Vagina (tissue), 2 donors: ENCODE measurements at regions not wholly inside any gene's neighbourhood (a gene's known extent, or its start where the extent isn't known, plus 50 kb on each side); places are given as distances from the start of the nearest gene placed in this dataset.

Experiments
- DNase-seq, 2 donors: peaks; one replicate each; pipeline ENCODE4 v3.0.0-alpha.2; 2017; ENCODE audit errors: extremely low spot score in 2 of 2
- H3K27ac ChIP-seq: fragments of 200-600 bp; sonication (generic); one replicate; pipeline ENCODE4 v1.5.1; 2019
- H3K27me3 ChIP-seq: fragments of 200-600 bp; sonication (generic); one replicate; pipeline ENCODE4 v1.5.1; 2019
- H3K36me3 ChIP-seq, 2 donors: fragments of 200-600 bp; sonication (generic); one replicate each; pipeline ENCODE4 v1.5.1; 2017 to 2019
- H3K4me1 ChIP-seq: fragments of 200-600 bp; sonication (generic); one replicate; pipeline ENCODE4 v1.5.1; 2019
- H3K4me3 ChIP-seq, 2 donors: fragments of 200-600 bp; sonication (generic); 1 replicate in 1 of 2; 2 replicates in 1 of 2; pipeline ENCODE4 v1.5.1; 2016 to 2019
- H3K9me3 ChIP-seq: fragments of 200-600 bp; sonication (generic); one replicate; pipeline ENCODE4 v1.5.1; 2019
- POLR2A ChIP-seq, 2 donors: fragments of 450-650 bp; IDR thresholded peaks; one replicate each; pipeline ENCODE4 v1.6.1; 2017; ENCODE audit warnings: antibody characterized with exemption in 2 of 2, mild to moderate bottlenecking in 2 of 2, moderate library complexity in 2 of 2
- POLR2AphosphoS5 ChIP-seq, 2 donors: sonication (generic); formaldehyde crosslinking; IDR thresholded peaks; one replicate each; pipeline ENCODE4 v1.9.0; 2017; ENCODE audit warnings: antibody characterized with exemption in 2 of 2, mild to moderate bottlenecking in 2 of 2, low read depth in 1 of 2; ENCODE audit not compliant: insufficient read depth in 1 of 2
- intact Hi-C: fragments of 100-400 bp; cut with DNase I; formaldehyde crosslinking; loops from one replicate; pipeline ENCODE4 v1.15.1; 2023
- TF ChIP-seq, protein P1 (sequence below), 3 experiments: fragments of 450-650 bp in 2 of 3; fragments of 200-600 bp in 1 of 3; sonication (generic) in 1 of 3; IDR thresholded peaks; one replicate each; pipeline ENCODE4 v1.5.1; 2017 to 2019; ENCODE audit warnings: antibody characterized with exemption in 3 of 3, mild to moderate bottlenecking in 2 of 3, moderate library complexity in 2 of 3

DNA sequence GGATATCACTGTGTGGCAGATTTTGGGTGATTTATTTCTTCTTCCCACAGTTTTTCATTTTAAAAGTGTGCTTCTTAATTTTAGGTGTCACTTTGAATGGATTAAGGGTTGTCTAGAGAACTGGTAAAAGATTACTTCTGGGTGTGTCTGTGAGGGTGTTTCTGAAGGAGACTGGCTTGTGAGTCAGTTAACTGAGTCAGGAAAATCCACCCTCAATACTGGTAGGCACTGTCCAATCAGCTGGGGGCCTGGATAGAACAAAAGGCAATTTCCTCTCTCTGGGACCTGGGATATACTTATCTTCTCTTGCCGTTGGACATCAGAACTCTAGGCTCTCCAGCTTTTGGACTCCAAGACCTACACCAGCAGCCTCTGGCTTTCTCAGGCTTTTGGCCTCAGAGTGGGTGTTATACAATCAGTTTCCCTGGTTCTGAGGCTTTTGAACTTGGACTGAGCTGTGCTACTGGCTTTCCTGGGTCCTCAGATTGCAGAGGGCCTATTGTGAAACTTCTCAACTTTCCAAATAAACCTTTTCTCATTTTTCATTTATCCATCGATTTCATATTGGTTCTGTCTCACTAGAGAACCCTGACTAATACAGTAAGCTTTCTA lies 413.1 kb downstream of the GBA3 start:
- Histone ChIP-seq H3K27me3 (no peaks in the 10 kb centered on the region), H3K36me3 (no peaks in the 10 kb centered on the region), H3K4me3 (no peak overlapping the region), H3K9me3 (no peaks in the 10 kb centered on the region), H3K4me1 (no peaks in the 10 kb centered on the region), H3K27ac (no peak overlapping the region)
- intact Hi-C loops, result no loop called here
- DNase-seq, result no peak
- TF ChIP-seq POLR2A (IDR thresholded peaks at IDR 0.05) (no peak), POLR2AphosphoS5 (IDR thresholded peaks at IDR 0.05; ENCODE audit: insufficient read depth in 1 of 2, low read depth in 1 of 2) (no peak)
- TF ChIP-seq, protein P1, sequence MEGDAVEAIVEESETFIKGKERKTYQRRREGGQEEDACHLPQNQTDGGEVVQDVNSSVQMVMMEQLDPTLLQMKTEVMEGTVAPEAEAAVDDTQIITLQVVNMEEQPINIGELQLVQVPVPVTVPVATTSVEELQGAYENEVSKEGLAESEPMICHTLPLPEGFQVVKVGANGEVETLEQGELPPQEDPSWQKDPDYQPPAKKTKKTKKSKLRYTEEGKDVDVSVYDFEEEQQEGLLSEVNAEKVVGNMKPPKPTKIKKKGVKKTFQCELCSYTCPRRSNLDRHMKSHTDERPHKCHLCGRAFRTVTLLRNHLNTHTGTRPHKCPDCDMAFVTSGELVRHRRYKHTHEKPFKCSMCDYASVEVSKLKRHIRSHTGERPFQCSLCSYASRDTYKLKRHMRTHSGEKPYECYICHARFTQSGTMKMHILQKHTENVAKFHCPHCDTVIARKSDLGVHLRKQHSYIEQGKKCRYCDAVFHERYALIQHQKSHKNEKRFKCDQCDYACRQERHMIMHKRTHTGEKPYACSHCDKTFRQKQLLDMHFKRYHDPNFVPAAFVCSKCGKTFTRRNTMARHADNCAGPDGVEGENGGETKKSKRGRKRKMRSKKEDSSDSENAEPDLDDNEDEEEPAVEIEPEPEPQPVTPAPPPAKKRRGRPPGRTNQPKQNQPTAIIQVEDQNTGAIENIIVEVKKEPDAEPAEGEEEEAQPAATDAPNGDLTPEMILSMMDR (IDR thresholded peaks at IDR 0.05), result no peak

DNA sequence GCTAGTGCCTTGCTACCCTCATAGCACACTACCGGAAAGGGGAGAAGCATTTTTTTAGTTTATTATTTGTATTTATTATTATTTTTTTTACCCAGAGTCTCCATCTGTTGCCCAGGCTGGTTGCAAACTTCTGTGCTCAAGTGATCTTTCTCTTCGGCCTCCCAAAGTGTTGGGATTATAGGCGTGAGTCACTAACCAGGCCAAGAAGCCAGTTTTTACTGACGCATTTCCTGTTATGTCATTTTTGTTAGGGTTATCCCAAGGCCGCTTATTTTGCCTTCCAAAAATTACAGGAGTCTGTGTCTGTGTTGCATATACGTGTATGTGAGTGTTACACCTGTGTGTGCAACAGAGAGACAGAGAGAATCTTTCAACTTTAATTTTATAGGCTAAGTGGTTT lies 404.5 kb downstream of the GBA3 start:
- intact Hi-C loops, result no loop called here
- TF ChIP-seq POLR2A (IDR thresholded peaks at IDR 0.05) (no peak), POLR2AphosphoS5 (IDR thresholded peaks at IDR 0.05; ENCODE audit: insufficient read depth in 1 of 2, low read depth in 1 of 2) (no peak)
- TF ChIP-seq, protein P1 (IDR thresholded peaks at IDR 0.05), result no peak
- no peak for DNase-seq
- no peaks in the 10 kb centered on the region for H3K4me1 ChIP-seq
- no peak overlapping the region for H3K4me3 ChIP-seq
- H3K27me3 ChIP-seq, result no peaks in the 10 kb centered on the region
- H3K36me3 ChIP-seq, result no peaks in the 10 kb centered on the region
- no peak overlapping the region for H3K27ac ChIP-seq
- H3K9me3 ChIP-seq, result no peaks in the 10 kb centered on the region

DNA sequence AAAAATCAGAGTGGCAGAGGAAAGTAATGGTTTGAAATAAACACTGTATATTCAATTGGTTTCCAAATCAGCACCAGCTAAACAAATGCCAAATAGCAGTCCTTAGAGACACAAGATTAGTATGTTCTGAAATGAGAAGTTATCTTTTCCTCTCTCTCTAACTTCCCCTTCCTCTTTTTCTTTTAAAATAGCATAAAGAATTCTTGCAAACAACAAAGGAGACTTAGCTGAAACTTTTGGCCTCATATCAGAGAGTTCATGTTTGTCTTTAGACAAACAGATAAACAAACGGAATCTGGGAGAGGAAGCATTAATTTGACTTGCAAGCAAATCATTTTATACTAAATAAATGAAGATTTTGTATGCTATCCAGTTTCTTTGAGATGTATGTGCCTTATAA lies 399.0 kb downstream of the GBA3 start:
- DNase-seq, result no peak
- H3K4me1 ChIP-seq, result no peaks in the 10 kb centered on the region
- no peak overlapping the region for H3K4me3 ChIP-seq
- intact Hi-C loops, result no loop called here
- H3K27ac ChIP-seq, result no peak overlapping the region
- H3K27me3 ChIP-seq, result no peaks in the 10 kb centered on the region
- no peaks in the 10 kb centered on the region for H3K9me3 ChIP-seq
- TF ChIP-seq POLR2AphosphoS5 (IDR thresholded peaks at IDR 0.05; ENCODE audit: insufficient read depth in 1 of 2, low read depth in 1 of 2), result no peak
- TF ChIP-seq, protein P1 (IDR thresholded peaks at IDR 0.05), result no peak
- H3K36me3 ChIP-seq, result no peaks in the 10 kb centered on the region

DNA sequence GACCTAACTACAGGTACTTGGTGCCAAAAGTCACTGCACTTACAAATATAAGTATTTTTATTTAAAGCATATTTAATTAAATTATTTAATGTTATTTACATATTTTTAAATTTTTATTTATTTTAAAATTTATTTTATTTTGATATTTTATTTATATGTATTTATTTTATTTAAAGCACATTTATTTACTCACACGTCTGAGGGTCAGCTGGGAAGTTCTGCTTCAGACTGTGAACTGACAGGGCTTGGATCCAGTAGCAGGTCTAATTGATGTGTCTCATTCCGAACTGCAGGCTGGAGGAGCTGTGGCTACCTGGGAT lies 392.5 kb downstream of the GBA3 start:
- Histone ChIP-seq H3K9me3 (no peaks in the 10 kb centered on the region), H3K4me1 (no peaks in the 10 kb centered on the region), H3K27ac (no peak overlapping the region), H3K36me3 (no peaks in the 10 kb centered on the region), H3K27me3 (no peaks in the 10 kb centered on the region), H3K4me3 (no peak overlapping the region)
- intact Hi-C loops, result no loop called here
- DNase-seq, result no peak
- TF ChIP-seq, protein P1 (IDR thresholded peaks at IDR 0.05), result no peak
- no peak for TF ChIP-seq POLR2AphosphoS5 (IDR thresholded peaks at IDR 0.05; ENCODE audit: insufficient read depth in 1 of 2, low read depth in 1 of 2)
- TF ChIP-seq POLR2A (IDR thresholded peaks at IDR 0.05), result no peak

DNA sequence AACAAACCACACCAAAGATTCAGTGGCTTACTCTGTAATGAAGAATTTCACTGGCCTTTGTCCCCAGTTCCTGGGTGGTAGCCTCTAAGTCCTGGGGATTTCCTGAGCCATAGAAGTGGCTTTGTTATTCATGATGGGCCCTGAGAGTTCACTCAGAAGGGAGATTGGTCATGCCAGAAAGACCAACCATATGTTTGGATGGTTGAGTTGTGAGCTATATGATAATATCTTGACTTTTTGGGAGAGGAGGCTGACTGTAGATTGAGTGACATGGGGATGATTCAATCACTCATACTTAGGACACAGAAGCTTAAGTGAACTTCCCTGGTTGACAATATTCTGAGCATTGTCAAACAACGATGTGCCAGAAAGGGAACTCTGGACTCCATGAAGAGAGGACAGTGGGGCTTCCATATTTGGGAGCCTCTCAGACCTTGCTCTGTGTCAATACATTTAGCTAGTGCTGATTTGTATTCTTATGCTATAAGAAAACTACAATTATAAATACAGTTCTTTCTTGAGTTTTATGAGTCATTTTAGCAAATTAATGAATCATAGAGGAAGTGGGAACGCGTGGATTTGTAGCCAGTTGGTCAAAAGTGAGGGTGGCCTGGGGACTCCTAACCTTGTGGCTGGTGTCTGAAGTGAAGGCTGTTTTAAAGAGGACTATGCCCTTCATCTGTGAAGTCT lies 392.0 kb downstream of the GBA3 start:
- Histone ChIP-seq H3K27me3 (no peaks in the 10 kb centered on the region), H3K9me3 (no peaks in the 10 kb centered on the region), H3K4me1 (no peaks in the 10 kb centered on the region), H3K4me3 (no peak overlapping the region), H3K27ac (no peak overlapping the region), H3K36me3 (no peaks in the 10 kb centered on the region)
- no peak for DNase-seq
- intact Hi-C loops, result no loop called here
- TF ChIP-seq POLR2AphosphoS5 (IDR thresholded peaks at IDR 0.05; ENCODE audit: insufficient read depth in 1 of 2, low read depth in 1 of 2), result no peak
- no peak for TF ChIP-seq POLR2A (IDR thresholded peaks at IDR 0.05)
- TF ChIP-seq, protein P1 (IDR thresholded peaks at IDR 0.05), result no peak
